Body of pancreas (tissue), 4 donors: ENCODE measurements at regions not wholly inside any gene's neighbourhood (a gene's known extent, or its start where the extent isn't known, plus 50 kb on each side); places are given as distances from the start of the nearest gene placed in this dataset.

Source experiments
- ATAC-seq: fragments of 150-250 bp; one replicate; pipeline ENCODE4 v1.9.1; 2016
- DNase-seq, 4 donors: peaks; one replicate each; pipeline ENCODE4 v3.0.0-alpha.2; 2019
- H3K27ac ChIP-seq, 4 donors: fragments of 200-600 bp; sonication (generic); 1 replicate in 3 of 4; 2 replicates in 1 of 4; pipeline versions ENCODE4 v1.5.1 to v1.6.1; 2016 to 2019; ENCODE audit warnings: mild to moderate bottlenecking in 1 of 4, mixed read lengths in 1 of 4, moderate library complexity in 1 of 4
- H3K27me3 ChIP-seq, 2 donors: fragments of 200-600 bp; sonication (generic); one replicate each; pipeline ENCODE4 v1.6.0; 2016; ENCODE audit warnings: mild to moderate bottlenecking in 1 of 2
- H3K36me3 ChIP-seq, 2 donors: fragments of 200-600 bp; sonication (generic); replicated peaks in 1 of 2; 2 replicates each; pipeline ENCODE4 v1.5.1; 2016; ENCODE audit warnings: low read depth in 2 of 2; ENCODE audit not compliant: insufficient read depth in 1 of 2
- H3K4me1 ChIP-seq: fragments of 200-600 bp; sonication (generic); one replicate; pipeline ENCODE4 v1.6.0; 2016
- H3K4me3 ChIP-seq, 2 donors: fragments of 200-600 bp; sonication (generic); 1 replicate in 1 of 2; 2 replicates in 1 of 2; pipeline ENCODE4 v1.5.1; 2016 to 2019
- H3K9me3 ChIP-seq, 3 donors: fragments of 200-600 bp; sonication (generic); 1 replicate in 2 of 3; 2 replicates in 1 of 3; pipeline ENCODE4 v1.5.1; 2016
- POLR2A ChIP-seq, 3 donors: fragments of 450-650 bp; IDR thresholded peaks; one replicate each; pipeline ENCODE4 v1.6.1; 2016; ENCODE audit warnings: antibody characterized with exemption in 3 of 3, mild to moderate bottlenecking in 2 of 3
- WGBS, 2 donors: methylation state at CpG; one replicate each; pipeline ENCODE4 v1.1.5; 2017; 5-methylcytosine and 5-hydroxymethylcytosine counted together
- intact Hi-C: fragments of 100-400 bp; cut with DNase I; formaldehyde crosslinking; loops from one replicate; pipeline ENCODE4 v1.15.1; 2023
- TF ChIP-seq, protein P1 (sequence below), 7 experiments: fragments of 450-650 bp in 4 of 7; fragments of 200-600 bp in 3 of 7; sonication (generic) in 3 of 7; IDR thresholded peaks; one replicate each; pipeline ENCODE4 v1.5.1; 2016 to 2019; ENCODE audit warnings: antibody characterized with exemption in 7 of 7

DNA sequence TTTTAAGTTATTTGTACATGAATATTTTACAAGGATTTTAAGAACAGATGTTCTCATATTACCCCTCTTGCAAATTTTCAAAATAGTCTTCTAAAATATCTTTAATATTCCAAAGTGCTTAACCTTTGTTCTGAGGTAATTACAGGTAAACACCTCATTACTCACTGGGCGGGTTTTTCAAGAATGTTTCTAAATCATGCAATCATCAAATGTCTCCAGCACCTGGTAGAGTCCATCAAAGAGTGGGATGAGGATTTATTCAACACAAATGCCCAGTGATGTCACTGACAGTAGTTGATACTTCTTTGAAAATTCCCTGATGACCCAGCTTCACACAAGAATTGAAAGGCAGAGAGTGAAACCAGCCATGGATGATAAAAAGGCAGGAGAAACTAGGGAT lies 114.4 kb downstream of the SEC61B start:
- H3K27ac ChIP-seq, result no peak overlapping the region
- no peaks in the 10 kb centered on the region for H3K9me3 ChIP-seq

DNA sequence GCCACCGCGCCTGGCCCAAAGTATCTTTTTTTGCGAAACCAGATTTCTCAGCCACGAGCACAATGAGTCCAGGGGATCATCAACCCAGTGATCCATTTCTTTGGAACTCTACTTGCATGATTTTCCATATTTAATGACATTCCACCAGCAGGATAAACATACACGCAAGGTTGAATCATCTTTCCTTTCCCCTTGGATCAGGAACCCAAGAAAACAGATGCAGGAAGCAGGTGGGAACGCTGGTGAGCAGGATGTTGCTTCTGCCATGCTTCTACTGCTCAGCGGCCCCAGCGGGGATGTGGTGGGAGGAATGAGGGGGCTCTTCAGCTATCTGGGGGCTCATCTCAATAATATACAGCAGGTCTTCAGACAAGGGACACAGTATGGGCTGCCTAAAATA lies 118.2 kb downstream of the SEC61B start:
- H3K9me3 ChIP-seq, result no peaks in the 10 kb centered on the region
- no peak overlapping the region for H3K27ac ChIP-seq
- WGBS, 2 donors, result 85 to 93% methylated on average over 8 of the region's 8 CpGs
- TF ChIP-seq, protein P1, sequence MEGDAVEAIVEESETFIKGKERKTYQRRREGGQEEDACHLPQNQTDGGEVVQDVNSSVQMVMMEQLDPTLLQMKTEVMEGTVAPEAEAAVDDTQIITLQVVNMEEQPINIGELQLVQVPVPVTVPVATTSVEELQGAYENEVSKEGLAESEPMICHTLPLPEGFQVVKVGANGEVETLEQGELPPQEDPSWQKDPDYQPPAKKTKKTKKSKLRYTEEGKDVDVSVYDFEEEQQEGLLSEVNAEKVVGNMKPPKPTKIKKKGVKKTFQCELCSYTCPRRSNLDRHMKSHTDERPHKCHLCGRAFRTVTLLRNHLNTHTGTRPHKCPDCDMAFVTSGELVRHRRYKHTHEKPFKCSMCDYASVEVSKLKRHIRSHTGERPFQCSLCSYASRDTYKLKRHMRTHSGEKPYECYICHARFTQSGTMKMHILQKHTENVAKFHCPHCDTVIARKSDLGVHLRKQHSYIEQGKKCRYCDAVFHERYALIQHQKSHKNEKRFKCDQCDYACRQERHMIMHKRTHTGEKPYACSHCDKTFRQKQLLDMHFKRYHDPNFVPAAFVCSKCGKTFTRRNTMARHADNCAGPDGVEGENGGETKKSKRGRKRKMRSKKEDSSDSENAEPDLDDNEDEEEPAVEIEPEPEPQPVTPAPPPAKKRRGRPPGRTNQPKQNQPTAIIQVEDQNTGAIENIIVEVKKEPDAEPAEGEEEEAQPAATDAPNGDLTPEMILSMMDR (IDR thresholded peaks at IDR 0.05), result no peak
- no peaks in the 10 kb centered on the region for H3K27me3 ChIP-seq
- H3K4me3 ChIP-seq, result no peak overlapping the region
- H3K4me1 ChIP-seq, result no peaks in the 10 kb centered on the region
- DNase-seq, result no peak
- ATAC-seq, result no peak
- intact Hi-C loops, result no loop called here
- no peaks in the 10 kb centered on the region for H3K36me3 ChIP-seq

More for the DNA sequence above, 114.4 kb downstream of the SEC61B start:
- Histone ChIP-seq H3K36me3 (no peaks in the 10 kb centered on the region), H3K4me1 (no peaks in the 10 kb centered on the region), H3K4me3 (no peak overlapping the region), H3K27me3 (no peaks in the 10 kb centered on the region)
- no peak for DNase-seq
- intact Hi-C loops, result no loop called here
- no peak for TF ChIP-seq POLR2A (IDR thresholded peaks at IDR 0.05)
- TF ChIP-seq, protein P1 (IDR thresholded peaks at IDR 0.05), result no peak
- ATAC-seq, result no peak
- 72 to 80% methylated on average over 1 of the region's 1 CpG for WGBS, 2 donors

DNA sequence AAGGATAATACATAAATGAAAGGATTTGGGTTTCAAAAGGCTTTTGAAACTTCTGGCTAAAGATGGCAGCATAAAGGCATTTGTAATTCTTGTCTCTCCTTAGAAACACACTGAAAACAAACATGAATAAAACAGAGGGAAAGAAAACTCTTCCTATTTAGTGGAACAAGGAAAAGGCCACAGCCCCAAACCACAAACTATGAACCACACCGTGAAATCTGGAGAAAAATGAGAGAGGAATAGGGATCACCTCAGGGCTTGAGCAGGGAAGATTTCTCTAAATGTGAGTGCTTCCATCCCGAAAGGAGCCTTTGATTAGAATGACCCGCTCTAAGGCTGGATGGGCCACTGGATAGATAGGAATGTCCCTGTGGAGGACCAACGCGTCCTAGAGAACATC lies 119.6 kb downstream of the SEC61B start:
- Histone ChIP-seq H3K27ac (no peak overlapping the region), H3K36me3 (no peaks in the 10 kb centered on the region), H3K9me3 (no peaks in the 10 kb centered on the region), H3K4me3 (no peak overlapping the region), H3K27me3 (no peaks in the 10 kb centered on the region), H3K4me1 (no peaks in the 10 kb centered on the region)
- WGBS, 2 donors, result 81 to 90% methylated on average over 5 of the region's 5 CpGs
- no peak for TF ChIP-seq POLR2A (IDR thresholded peaks at IDR 0.05)
- TF ChIP-seq, protein P1 (IDR thresholded peaks at IDR 0.05), result no peak
- no peak for ATAC-seq
- no peak for DNase-seq
- intact Hi-C loops, result no loop called here

DNA sequence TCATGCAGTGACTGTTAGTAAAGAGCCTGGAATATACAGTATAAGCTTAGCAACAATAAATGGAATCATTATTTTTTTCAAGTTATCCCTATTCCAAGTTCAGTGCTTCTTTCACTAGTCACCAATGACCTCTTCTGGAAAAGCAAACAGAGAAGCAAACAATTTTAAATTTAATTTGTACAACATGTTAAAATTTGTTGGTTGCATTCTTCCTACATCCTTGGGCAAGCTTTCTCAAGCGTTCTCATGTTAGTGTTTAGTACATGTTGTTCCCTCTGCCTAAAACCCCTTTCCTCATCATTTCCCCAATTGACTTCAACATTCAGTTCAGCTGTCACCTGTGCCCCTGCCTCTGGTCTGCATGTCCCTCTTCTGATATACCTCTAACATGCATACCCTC lies 123.4 kb downstream of the SEC61B start:
- Histone ChIP-seq H3K36me3 (no peaks in the 10 kb centered on the region), H3K27ac (no peak overlapping the region), H3K4me1 (no peaks in the 10 kb centered on the region), H3K27me3 (no peaks in the 10 kb centered on the region), H3K4me3 (no peak overlapping the region), H3K9me3 (no peaks in the 10 kb centered on the region)
- no peak for DNase-seq
- TF ChIP-seq POLR2A (IDR thresholded peaks at IDR 0.05), result no peak
- TF ChIP-seq, protein P1 (IDR thresholded peaks at IDR 0.05), result no peak
- intact Hi-C loops, result no loop called here
- ATAC-seq, result no peak
- 80 to 83% methylated on average over 1 of the region's 1 CpG for WGBS, 2 donors

DNA sequence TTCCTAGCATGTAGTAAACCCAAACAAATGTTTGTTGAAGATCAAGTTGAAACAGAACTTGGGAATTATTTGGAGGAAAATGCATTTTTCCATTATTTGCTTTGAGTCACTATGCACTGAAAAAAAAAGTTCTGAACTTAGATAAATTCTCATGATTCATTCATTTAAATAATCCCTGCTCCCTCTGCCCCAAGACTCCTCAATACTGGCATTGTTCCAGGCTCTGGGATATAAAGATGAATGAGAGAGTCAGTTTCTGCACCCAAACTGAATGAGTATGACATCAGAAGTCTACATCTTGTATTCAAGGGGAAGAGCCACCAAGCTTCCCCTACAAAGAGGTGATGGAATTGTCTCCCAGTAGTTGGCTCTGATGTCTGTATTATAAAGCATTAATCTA lies 123.9 kb downstream of the SEC61B start:
- no peak for DNase-seq
- Histone ChIP-seq H3K27me3 (no peaks in the 10 kb centered on the region), H3K27ac (no peak overlapping the region), H3K4me3 (no peak overlapping the region), H3K36me3 (no peaks in the 10 kb centered on the region), H3K9me3 (no peaks in the 10 kb centered on the region), H3K4me1 (no peaks in the 10 kb centered on the region)
- intact Hi-C loops, result no loop called here
- TF ChIP-seq, protein P1 (IDR thresholded peaks at IDR 0.05), result no peak
- no peak for TF ChIP-seq POLR2A (IDR thresholded peaks at IDR 0.05)
- ATAC-seq, result no peak
